ENCODE measurements at regions not wholly inside any gene's neighbourhood (a gene's known extent, or its start where the extent isn't known, plus 50 kb on each side); places are given as distances from the start of the nearest gene placed in this dataset.

DNA sequence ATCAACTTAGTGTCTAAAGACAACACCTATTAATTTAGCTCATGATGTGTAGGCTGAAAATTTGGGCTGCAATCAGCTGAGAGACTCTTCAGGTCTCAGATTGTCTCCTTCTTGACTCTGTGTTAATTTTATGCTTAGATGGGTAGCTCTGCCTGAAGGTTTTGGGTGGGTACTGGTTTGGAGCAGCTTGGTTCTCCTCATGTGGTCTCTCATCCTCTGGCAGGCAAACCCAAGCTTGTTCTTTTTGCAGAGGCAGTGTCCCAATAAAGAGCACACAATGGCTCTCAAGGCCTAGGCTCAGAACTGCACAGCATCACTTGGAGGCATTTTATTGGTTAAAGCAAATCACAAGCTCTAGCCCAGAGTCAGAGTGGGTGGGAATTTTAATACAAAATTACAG lies 280.6 kb downstream of the BTBD3 start:
- Mint-ChIP-seq H3K27ac (no peak overlapping the region), H3K36me3 (ENCODE audit: low read depth) (no peaks in the 10 kb centered on the region), H3K4me1 (ENCODE audit: low read depth) (no peaks in the 10 kb centered on the region), H3K9me3 (peaks cover 27% of the 10 kb centered on the region), H3K27me3 (ENCODE audit: low read depth) (no peaks in the 10 kb centered on the region), H3K4me3 (no peak overlapping the region)
- DNase-seq (ENCODE audit: low spot score), result no peak

DNA sequence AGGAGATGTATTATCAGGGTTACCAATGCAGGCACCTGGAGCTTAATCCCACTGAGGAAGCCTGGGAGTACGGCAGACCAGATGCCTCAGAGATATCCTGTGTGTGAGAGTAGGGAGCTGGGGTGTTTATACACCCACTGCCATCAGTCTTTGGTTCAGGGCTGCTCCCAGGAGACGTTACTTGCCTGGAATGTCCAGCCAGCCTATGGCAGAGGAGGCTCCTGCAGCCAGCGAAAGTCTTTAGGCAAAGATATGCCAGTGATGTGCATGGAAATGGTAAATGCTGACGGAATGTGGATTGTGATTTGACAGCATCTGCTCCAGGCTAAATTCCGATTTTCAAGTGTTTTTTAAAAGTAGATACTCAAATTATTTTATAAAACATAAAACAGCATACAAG lies 282.0 kb downstream of the BTBD3 start:
- no peak for DNase-seq (ENCODE audit: low spot score)
- Mint-ChIP-seq H3K4me1 (ENCODE audit: low read depth) (no peaks in the 10 kb centered on the region), H3K9me3 (peaks cover 26% of the 10 kb centered on the region), H3K27ac (no peak overlapping the region), H3K4me3 (no peak overlapping the region), H3K36me3 (ENCODE audit: low read depth) (no peaks in the 10 kb centered on the region), H3K27me3 (ENCODE audit: low read depth) (no peaks in the 10 kb centered on the region)

DNA sequence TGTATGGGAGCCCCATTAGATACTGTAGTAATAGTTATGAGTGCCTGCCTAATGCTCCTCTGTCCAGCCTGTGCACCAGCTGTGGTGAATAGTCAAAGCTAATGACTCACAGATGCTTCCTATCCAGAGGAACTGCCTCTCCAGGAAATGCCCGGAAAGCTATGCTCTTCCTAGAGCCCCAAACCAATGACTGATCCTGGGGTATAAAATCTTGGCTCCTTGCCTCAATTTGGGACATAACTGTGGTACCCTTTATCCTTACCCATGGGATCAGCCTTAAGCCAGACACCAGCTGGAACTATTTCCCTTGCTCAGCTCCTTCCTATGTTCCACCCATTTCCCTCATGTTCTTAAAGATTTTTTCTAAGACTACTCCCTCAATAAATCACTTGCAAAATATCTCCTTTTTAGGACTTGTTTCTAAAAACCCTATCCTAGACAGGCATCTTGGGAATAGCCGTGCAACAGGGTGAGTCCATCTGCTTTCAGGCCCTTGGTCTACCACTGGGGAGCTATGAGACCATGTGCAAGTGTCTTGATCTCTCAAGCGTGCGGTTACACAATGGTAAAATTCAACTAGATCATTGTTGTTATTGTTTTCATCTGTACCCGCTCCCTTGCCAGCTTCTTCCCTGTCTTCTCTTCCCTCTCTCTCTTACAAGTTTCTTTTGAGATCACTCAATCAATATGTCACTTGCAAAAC lies 283.7 kb downstream of the BTBD3 start:
- Mint-ChIP-seq H3K9me3 (peaks cover 33% of the 10 kb centered on the region), H3K36me3 (ENCODE audit: low read depth) (no peaks in the 10 kb centered on the region), H3K27me3 (ENCODE audit: low read depth) (no peaks in the 10 kb centered on the region), H3K27ac (no peak overlapping the region), H3K4me3 (no peak overlapping the region), H3K4me1 (ENCODE audit: low read depth) (no peaks in the 10 kb centered on the region)
- DNase-seq (ENCODE audit: low spot score), result no peak

DNA sequence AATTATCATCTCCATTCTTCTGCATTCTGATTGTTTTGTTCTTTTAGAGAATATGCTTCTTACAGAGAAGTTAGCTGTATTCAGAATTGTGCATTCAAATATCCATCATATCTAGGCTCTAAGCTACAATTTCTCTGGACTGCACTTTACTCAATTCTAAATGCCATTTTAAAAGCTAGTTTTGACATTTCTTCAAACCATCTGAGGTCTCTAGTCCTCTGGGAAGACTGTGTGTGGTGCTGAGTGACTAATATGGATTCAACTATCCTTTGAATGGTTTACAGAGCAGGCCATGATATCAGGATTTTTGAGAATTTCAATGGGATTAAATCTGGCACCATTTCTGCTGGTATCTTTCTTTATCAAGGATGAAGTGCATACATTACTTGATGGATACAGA lies 285.7 kb downstream of the BTBD3 start:
- Mint-ChIP-seq H3K36me3 (ENCODE audit: low read depth) (no peaks in the 10 kb centered on the region), H3K4me1 (ENCODE audit: low read depth) (no peaks in the 10 kb centered on the region), H3K9me3 (peaks cover 26% of the 10 kb centered on the region), H3K4me3 (no peak overlapping the region), H3K27me3 (ENCODE audit: low read depth) (no peaks in the 10 kb centered on the region), H3K27ac (no peak overlapping the region)
- DNase-seq (ENCODE audit: low spot score), result no peak

DNA sequence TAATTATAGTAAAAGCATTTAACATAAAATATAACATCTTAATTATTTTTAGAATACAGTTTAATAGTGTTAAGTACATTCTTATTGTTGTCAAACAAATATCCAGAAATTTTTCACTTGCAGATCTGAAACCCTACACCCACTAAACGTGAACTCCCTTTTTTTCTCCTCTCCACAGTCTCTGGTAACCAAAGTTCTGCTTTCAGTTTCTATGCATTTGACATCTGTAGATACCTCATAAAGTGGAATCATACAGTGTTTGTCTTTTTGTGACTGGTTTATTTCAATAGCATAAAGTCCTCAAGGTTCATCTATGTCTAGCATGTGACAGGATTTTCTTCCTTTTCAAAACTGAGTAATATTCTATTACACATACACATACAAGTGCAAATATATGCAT lies 286.3 kb downstream of the BTBD3 start:
- Mint-ChIP-seq H3K4me1 (ENCODE audit: low read depth) (no peaks in the 10 kb centered on the region), H3K27ac (no peak overlapping the region)

DNA sequence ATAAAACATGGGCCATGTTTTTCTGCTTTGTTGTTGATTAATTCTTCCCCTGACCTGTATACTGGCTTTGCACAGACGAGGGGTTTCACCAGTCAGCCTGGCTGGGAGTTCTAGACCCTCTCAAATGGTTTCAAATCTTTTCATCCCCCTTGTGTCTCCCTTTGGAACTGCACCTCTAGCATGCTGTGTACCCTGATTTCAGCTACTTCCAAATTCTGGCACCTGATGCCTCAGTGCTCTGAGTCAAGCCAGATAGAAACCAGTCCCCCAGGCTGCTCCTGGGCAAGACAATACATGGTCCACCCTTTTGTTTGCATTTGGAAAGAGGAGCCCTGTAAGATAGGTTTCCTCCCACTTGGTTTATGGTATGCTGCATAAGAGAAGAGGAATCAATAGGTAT lies 290.2 kb downstream of the BTBD3 start:
- no peak for DNase-seq (ENCODE audit: low spot score)
- Mint-ChIP-seq H3K36me3 (ENCODE audit: low read depth) (no peaks in the 10 kb centered on the region), H3K27ac (no peak overlapping the region), H3K9me3 (peaks cover 28% of the 10 kb centered on the region), H3K4me3 (no peak overlapping the region), H3K27me3 (ENCODE audit: low read depth) (no peaks in the 10 kb centered on the region), H3K4me1 (ENCODE audit: low read depth) (no peaks in the 10 kb centered on the region)

More for the DNA sequence above, 286.3 kb downstream of the BTBD3 start:
- H3K9me3 Mint-ChIP-seq, result peaks cover 24% of the 10 kb centered on the region
- no peaks in the 10 kb centered on the region for H3K36me3 Mint-ChIP-seq (ENCODE audit: low read depth)
- DNase-seq (ENCODE audit: low spot score), result no peak
- no peaks in the 10 kb centered on the region for H3K27me3 Mint-ChIP-seq (ENCODE audit: low read depth)
- no peak overlapping the region for H3K4me3 Mint-ChIP-seq

DNA sequence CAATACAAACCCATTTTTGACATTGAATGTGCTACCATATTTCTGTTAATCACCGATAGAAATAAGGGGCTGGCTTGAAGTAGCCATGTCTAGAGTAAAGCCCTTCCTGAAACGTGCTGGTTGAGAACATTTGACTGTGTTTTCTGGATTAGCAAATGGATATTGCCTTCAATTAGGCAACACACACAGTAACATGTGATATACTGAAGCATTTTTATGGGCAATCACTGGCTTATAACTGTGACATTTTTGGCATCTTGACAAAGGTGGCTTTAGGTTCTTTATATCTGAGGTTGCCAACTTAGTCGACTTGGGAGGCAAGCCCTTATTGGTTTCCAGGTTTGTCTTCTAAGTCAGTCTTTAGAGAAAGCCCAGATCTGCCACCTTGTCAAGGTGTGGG lies 292.9 kb downstream of the BTBD3 start:
- no peaks in the 10 kb centered on the region for H3K4me1 Mint-ChIP-seq (ENCODE audit: low read depth)
- peaks cover 22% of the 10 kb centered on the region for H3K9me3 Mint-ChIP-seq
- no peaks in the 10 kb centered on the region for H3K36me3 Mint-ChIP-seq (ENCODE audit: low read depth)
- no peaks in the 10 kb centered on the region for H3K27me3 Mint-ChIP-seq (ENCODE audit: low read depth)
- DNase-seq (ENCODE audit: low spot score), result no peak
- no peak overlapping the region for H3K4me3 Mint-ChIP-seq
- no peak overlapping the region for H3K27ac Mint-ChIP-seq

DNA sequence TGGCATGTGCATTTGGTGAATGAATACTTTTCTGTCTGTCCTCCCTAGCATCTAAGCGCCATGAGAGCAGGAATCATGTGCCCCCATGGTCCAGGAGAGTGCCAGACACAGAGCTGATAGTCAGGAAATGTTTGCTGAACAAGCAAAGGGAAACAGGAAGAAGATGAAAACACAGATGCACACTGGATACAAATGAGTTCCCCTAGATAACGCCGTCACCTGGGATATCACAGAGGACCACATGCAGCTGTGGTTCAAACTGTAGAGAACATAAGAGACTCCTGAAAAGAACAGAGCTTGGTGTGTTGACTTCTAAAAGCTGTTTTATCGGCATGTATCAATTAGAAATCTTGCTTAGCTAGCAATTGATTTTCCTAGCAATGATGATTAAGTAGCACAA lies 293.7 kb downstream of the BTBD3 start:
- H3K36me3 Mint-ChIP-seq (ENCODE audit: low read depth), result no peaks in the 10 kb centered on the region
- no peak overlapping the region for H3K27ac Mint-ChIP-seq
- no peak for DNase-seq (ENCODE audit: low spot score)

DNA sequence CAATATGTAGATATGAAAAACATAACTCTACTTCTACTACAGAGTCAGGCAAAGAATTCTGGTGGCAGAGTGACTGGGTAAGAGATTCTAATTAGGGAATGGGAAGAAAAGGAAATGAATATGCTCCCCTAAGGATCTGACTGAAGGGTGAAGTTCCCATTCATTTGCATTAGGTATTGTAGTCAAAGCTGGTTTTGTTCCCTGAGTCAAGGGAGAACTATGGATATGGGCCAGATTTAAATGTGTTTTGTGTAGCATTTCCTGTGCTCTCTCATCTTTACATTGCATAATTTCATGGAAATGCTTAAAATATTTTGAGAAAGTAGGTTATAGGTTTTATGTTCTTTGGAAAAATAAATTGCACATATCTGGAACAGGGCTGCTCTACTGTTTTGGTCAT lies 299.7 kb downstream of the BTBD3 start:
- DNase-seq (ENCODE audit: low spot score), result no peak
- no peaks in the 10 kb centered on the region for H3K4me1 Mint-ChIP-seq (ENCODE audit: low read depth)
- peaks cover 15% of the 10 kb centered on the region for H3K9me3 Mint-ChIP-seq
- H3K27me3 Mint-ChIP-seq (ENCODE audit: low read depth), result no peaks in the 10 kb centered on the region
- H3K4me3 Mint-ChIP-seq, result no peak overlapping the region
- no peaks in the 10 kb centered on the region for H3K36me3 Mint-ChIP-seq (ENCODE audit: low read depth)
- no peak overlapping the region for H3K27ac Mint-ChIP-seq

More for the DNA sequence above, 293.7 kb downstream of the BTBD3 start:
- no peak overlapping the region for H3K4me3 Mint-ChIP-seq
- no peaks in the 10 kb centered on the region for H3K27me3 Mint-ChIP-seq (ENCODE audit: low read depth)
- peaks cover 15% of the 10 kb centered on the region for H3K9me3 Mint-ChIP-seq
- no peaks in the 10 kb centered on the region for H3K4me1 Mint-ChIP-seq (ENCODE audit: low read depth)

DNA sequence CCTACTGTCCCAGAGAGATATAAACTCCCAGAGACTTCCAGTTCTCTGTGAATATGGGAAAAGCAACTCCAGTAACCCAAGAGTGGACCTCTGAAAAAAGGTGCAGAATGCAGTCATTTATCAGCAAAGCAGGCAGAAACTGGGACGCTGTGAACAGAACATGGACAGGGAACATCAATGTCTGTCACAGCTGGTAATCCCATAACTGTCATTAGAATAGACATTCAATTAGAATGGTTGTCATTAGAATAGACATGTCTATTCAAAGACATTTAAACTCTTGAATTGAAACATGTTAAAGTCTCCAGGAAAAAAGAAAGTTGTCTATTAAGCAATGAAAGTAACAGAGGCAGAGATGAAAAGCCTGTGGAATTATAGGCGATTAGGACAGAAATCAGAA lies 302.1 kb downstream of the BTBD3 start:
- Mint-ChIP-seq H3K9me3 (peaks cover 8% of the 10 kb centered on the region), H3K4me3 (no peak overlapping the region), H3K4me1 (ENCODE audit: low read depth) (no peaks in the 10 kb centered on the region), H3K27ac (no peak overlapping the region), H3K36me3 (ENCODE audit: low read depth) (no peaks in the 10 kb centered on the region), H3K27me3 (ENCODE audit: low read depth) (no peaks in the 10 kb centered on the region)
- no peak for DNase-seq (ENCODE audit: low spot score)

DNA sequence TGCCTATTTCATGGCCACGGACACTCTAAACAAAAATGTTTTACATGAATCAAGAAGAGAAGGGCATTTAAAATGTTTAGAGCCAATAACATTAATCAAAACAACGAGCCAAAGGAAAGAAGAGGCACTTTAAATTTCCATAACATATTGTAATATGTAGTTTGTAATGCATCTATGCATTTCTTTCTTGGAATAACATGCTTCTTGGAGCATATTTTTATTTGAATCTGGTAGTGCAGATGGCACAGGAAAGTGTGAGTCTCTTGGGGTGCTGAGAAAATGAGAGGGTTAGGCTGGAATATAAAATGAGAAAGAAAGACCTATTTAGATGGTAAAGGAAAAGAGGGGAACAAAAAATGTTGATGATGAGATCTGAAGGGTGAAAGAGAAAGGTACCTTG lies 305.4 kb downstream of the BTBD3 start:
- Mint-ChIP-seq H3K27ac (no peak overlapping the region), H3K9me3 (peaks cover 6% of the 10 kb centered on the region), H3K4me1 (ENCODE audit: low read depth) (no peaks in the 10 kb centered on the region), H3K36me3 (ENCODE audit: low read depth) (no peaks in the 10 kb centered on the region), H3K27me3 (ENCODE audit: low read depth) (no peaks in the 10 kb centered on the region), H3K4me3 (no peak overlapping the region)
- no peak for DNase-seq (ENCODE audit: low spot score)

DNA sequence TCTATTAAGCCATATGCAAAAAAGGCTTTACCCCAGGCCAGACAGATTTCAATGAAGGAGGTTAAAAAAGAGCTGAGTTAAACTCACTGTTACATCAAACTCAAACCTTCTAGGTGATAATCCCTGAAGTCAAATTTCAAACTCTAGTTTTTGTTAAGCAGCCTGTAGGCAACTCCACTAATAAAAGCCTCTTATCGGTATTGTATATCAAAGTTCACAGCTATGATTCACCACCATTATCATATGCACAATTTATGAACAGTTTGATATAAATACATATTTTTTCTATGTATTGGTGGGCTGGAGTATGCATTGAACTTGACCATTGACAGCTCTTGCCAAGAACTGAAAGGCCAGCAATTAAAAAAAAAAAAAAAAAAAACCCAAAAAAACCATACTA lies 308.2 kb downstream of the BTBD3 start:
- H3K4me1 Mint-ChIP-seq (ENCODE audit: low read depth), result no peaks in the 10 kb centered on the region
- H3K4me3 Mint-ChIP-seq, result no peak overlapping the region
- peaks cover 6% of the 10 kb centered on the region for H3K9me3 Mint-ChIP-seq
- H3K36me3 Mint-ChIP-seq (ENCODE audit: low read depth), result no peaks in the 10 kb centered on the region
- H3K27ac Mint-ChIP-seq, result no peak overlapping the region
- no peaks in the 10 kb centered on the region for H3K27me3 Mint-ChIP-seq (ENCODE audit: low read depth)
- DNase-seq (ENCODE audit: low spot score), result no peak

DNA sequence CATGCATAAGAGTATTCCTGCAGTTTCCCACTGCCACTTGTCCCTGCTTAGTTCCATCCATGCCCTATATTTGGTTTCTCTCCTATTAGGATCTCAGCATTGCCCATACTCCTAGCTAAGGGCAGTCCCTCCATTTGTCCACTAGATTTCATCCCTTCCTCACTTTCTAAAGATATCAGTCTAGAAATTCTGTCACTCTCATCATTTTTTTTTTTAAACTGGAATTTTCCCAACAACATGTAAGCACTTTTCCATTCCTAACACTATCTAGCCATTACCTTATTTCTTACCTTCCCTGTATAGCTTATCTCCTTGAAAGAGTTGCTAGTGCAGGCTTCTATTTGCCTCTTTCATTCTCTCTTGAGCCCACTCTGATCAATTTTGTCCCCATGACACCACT lies 312.2 kb downstream of the BTBD3 start:
- H3K36me3 Mint-ChIP-seq (ENCODE audit: low read depth), result no peaks in the 10 kb centered on the region
- no peaks in the 10 kb centered on the region for H3K4me1 Mint-ChIP-seq (ENCODE audit: low read depth)
- H3K27me3 Mint-ChIP-seq (ENCODE audit: low read depth), result no peaks in the 10 kb centered on the region
- H3K9me3 Mint-ChIP-seq, result peaks cover 4% of the 10 kb centered on the region
- DNase-seq (ENCODE audit: low spot score), result no peak
- no peak overlapping the region for H3K27ac Mint-ChIP-seq
- H3K4me3 Mint-ChIP-seq, result no peak overlapping the region

DNA sequence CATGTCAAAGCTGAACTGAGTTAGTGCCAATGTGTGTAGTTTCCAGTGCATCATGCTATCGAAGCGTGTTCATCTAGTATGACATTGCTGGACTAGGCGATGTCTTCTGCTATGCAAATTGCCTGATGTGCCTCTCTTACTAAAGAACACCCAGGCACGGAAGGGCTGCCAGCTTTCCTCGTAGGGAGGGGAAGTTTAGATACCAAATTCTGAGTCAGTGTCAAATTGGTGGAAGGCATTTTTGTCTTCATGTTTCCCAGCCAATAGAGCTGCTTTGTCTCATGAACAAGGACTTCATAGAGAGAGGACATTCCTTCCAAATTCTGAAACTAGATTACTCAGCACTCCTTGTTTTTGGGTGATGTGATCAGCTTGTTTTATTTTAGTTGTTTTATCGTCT lies 320.1 kb downstream of the BTBD3 start:
- no peak overlapping the region for H3K27ac Mint-ChIP-seq
- H3K4me1 Mint-ChIP-seq (ENCODE audit: low read depth), result no peaks in the 10 kb centered on the region
- no peak for DNase-seq (ENCODE audit: low spot score)
- H3K9me3 Mint-ChIP-seq, result peaks cover 19% of the 10 kb centered on the region
- H3K4me3 Mint-ChIP-seq, result no peak overlapping the region
- H3K36me3 Mint-ChIP-seq (ENCODE audit: low read depth), result no peaks in the 10 kb centered on the region
- H3K27me3 Mint-ChIP-seq (ENCODE audit: low read depth), result no peaks in the 10 kb centered on the region

DNA sequence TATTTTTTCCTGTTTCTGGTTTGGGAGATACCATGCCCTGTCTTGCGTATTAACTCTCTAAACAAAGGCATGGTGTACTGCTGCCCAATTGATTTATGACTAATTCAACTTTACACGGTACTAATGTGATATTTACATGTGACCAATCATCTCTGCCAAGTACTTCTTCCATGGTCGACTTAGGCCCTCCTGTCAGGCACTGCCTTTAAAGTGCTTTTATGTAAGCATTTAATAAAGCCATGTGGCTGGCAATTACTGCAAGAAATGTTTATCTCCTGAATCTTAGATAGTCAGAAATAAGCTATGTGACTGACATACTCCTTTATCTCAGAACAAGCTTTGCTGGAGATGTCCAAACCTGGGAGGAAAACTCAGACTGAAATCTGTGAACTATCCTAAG lies 323.4 kb downstream of the BTBD3 start:
- Mint-ChIP-seq H3K4me1 (ENCODE audit: low read depth) (no peaks in the 10 kb centered on the region), H3K9me3 (peaks cover 21% of the 10 kb centered on the region), H3K4me3 (no peak overlapping the region), H3K27ac (no peak overlapping the region), H3K36me3 (ENCODE audit: low read depth) (no peaks in the 10 kb centered on the region), H3K27me3 (ENCODE audit: low read depth) (no peaks in the 10 kb centered on the region)
- DNase-seq (ENCODE audit: low spot score), result no peak
